CD4-positive, alpha-beta T cell treated with Interleukin-15 for 1 hour (primary cell): ENCODE measurements at regions not wholly inside any gene's neighbourhood (a gene's known extent, or its start where the extent isn't known, plus 50 kb on each side); places are given as distances from the start of the nearest gene placed in this dataset.
"Not testable (repeated sequence)": the region's sequence is repeated elsewhere in the genome, so short reads cannot be mapped to it uniquely, and the experiment has no call there.

Experiments used
- DNase-seq: peaks from one replicate; pipeline ENCODE4 v3.0.0-alpha.2; 2020

DNA sequence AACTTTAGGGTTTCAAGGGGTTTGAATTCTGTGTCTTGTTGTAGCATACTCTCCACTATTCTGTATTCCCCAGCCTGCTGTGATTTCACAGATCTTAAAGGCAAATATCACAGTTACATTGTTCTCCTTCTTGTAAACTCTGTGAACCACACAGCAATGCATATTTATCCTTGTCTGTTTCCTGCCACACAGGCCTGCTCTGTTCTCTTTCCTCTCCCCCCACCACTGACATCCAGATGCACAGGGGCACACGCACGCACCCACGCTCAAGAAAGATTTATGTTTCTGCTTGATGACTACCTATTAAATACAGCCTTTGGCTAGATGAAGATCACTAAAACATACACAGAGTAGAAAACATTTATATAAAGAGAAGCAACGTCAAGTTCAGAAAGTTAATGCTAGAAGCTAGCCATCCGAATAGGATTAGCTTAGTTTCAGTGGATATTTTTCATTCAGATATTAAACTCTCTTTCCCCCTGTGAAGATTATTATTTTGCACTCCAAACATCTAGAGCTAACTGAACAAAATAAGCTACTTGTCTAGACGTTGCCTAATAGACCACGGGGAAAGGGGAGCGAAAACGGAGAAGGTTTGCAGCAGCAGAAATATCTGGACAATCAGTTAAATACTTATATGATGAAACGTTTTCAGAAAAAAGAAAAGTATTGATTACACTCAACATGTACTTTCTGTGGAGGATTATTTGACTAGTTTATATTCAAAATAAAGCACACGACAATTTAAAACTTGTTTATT lies 193.1 kb upstream of the SEMA3C start:
- DNase-seq: no peak

DNA sequence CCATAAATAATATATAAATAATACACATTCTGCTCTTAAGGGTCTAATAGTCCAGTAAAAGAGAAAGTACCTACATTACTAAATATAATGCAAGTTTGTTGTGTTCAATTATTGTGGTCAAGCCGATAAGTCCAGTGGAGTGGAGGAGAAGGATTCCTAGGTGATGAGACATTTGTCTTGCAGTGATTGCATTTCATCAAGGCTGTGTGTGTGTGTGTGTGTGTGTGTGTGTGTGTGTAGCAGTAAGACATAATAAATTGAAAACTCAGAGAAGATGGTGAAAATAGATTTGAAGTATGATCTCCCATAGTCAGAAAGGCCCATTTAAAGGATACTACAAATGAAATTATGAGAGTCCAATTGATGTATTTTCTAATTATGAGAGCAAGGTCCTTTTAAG lies 192.5 kb upstream of the SEMA3C start:
- DNase-seq: no peak

DNA sequence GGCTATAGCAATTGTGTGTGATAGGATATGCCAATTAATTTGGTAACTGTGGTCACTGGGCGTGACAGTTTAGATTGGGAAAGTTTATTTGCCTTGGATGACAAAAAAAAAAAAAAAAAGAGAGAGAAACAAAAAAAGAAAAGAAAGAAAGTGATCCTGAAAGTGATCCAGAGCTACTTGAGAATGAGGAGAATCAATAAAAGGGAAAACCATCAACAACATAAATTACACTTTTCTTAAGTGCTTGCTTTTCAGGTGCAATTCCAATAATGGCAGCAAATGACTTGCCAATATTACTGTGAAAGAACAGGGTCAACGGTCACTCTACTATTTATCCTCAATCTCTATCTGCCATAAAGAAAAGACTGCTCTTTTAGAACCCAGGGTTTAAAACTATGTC lies 191.8 kb upstream of the SEMA3C start:
- no peak for DNase-seq

DNA sequence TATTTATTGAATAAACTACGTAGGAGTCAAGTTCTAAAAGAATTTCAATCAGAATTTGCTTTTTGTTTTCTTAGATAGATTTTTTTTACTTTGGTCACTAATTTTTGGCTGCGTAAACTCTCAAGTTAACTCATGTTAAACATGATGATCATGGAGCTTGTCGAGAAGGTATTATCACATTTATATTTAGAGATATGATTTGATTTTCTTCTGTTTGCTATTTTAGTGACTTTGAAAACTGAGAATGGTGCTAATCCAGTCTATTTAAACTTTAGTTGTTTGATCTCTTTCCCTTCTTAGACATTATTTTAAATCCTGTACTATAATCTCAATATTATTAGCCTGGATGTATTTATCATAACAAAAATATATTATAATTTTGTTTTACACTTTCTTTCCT lies 179.4 kb upstream of the SEMA3C start:
- no peak for DNase-seq

DNA sequence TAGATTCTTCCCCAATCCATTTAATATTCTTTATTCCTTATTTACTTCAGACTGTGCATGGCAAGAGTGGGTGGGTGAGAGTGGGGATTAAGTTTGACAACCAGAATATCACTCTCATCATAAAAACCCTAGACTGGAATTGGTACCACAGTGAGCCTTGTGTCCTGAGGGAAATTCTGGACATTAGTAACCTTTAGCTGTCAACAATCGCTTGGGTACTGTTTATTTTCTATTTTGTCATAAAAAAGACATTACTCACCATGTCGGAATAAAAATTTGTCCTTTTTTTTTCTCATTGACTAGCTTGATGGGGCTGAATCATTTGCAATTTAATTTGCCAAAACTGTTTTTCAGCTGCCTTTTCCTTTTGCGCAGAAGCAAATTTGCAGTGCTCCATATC lies 176.1 kb upstream of the SEMA3C start:
- no peak for DNase-seq

DNA sequence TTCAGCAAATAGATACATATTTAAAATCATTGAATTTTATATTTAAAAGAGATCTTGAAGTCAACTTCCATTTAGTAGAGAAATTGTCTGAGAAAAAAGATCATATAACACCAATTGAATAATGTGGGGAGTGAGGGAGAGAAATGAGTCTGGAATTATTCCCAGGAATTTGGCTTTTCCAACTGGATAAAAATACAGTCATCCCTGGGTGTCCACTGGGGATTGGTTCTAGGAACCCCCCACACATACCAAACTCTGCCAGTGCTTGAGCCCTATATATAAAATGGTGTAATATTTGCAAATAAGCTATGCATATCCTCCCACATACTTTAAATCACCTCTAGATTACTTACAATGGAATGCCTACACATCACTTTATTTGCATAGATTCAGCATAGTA lies 162.8 kb upstream of the SEMA3C start:
- DNase-seq: no peak

DNA sequence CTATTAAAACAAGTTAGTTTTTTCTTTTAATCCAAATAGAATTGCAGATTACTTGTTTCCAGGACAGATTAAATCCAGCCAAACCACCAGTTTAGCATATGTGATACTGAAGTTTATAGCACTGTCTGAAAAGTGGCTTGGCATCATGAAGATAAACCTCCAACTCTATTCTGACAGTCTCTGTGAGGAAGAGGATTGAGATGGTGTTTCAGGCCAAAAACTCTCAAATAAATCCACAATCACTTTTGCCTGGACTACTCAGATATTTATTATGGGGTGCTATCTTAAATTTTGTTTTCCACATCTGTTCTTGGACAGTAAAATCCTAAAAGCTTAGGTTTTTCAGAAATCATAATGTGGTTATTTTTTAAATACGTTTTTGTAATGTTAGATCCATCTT lies 161.7 kb upstream of the SEMA3C start:
- DNase-seq: no peak

DNA sequence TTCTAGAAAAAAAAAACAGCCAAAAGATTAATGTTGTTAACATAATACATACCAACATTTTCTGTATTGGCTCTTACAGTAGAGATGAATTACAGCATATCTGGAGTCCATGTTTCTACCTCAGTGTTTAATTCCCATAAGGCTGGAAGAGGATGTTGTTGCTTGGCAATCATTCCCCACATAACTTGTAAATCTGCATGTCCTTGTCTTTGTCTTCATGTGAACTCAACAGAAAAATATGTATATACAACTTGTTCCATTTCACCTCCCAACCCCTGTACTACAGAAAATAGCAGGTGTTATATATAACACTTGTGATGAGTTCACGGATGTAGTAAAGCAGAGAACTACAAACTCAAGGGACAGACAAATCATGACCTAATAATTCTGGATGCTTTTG lies 160.9 kb upstream of the SEMA3C start:
- DNase-seq: no peak

DNA sequence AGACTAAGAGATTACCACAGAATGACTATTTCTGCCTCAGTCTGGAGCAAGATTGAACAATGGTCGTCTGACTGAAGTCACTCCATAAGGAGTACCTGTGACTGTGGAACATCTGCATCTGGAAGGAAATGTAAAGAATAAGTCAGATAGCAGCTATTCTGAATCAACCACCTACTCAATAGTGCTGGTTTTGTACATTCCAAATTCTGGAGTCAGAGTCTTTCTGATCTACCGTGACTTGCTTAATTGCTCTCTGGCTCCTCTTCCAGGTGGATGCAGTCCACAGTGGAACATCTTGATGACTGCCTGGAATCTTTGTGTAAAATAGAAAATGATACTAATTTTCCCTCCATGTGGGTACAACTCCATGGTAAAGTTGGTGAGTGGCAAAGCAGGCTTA lies 156.3 kb upstream of the SEMA3C start:
- DNase-seq: no peak

DNA sequence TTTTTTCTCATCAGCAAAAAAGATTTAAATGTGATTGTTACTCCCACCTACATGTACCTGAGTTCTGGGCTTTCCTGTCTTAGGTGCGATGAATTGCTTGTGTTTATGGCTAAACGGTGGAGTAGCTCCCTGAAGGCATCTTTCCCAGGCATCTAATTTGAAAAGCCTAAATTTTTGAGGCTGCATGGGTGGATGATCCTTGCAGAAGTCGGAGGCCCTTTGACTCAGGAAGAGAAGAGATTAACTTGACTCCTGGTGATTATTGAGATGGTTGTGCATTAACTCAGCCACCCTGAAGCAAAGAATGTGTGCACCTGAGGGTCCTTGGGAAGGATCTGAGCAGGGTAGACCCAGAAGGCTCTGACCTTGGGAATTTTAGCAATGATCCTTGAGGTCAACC lies 155.6 kb upstream of the SEMA3C start:
- DNase-seq: no peak

DNA sequence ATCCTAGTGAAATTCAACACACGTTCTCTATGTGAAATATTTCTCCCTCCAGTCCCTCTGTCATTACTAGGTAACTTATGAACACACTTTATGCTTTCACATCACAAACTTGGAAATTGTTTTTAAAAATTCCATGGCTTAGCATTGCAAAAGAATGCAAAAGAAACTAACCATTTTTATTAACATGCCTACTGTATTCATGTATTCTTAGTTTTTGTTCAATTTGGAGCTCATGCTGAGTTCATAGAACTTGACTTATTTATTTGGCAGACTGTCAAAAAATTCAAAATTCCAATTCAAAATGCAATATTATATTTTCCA lies 155.0 kb upstream of the SEMA3C start:
- DNase-seq: no peak

DNA sequence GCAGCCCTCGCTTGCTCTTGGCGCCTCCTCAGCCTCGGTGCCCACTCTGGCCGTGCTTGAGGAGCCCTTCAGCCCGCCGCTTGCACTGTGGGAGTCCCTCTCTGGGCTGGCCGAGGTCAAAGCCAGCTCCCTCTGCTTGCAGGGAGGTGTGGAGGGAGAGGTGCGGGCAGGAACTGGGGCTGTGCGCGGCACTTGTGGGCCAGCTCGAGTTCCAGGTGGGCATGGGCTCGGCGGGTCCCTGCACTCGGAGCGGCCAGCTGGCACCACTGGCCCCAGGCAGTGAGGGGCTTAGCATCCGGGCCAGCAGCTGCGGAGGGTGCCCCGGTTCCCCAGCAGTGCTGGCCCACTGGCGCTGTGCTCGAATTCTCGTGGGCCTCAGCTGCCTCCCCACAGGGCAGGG lies 152.1 kb upstream of the SEMA3C start:
- no peak for DNase-seq

DNA sequence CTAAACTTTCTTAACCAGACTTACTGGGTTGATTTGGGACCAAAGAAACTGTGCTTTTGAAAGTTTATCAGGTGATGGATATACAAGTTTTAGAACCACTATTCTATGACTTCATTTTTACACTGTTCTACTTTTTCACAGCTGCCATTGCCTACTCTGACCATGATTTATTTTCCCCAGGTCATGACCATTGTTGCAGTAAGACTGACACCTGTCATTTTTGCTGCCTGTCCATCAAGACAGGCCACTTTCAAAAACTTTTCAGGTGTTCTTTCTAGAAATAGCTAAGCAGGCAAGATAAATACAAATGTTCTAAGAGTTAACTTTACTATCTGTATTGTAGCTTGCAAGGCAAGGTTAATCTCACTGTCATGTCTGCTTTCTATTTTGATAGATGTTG lies 147.9 kb upstream of the SEMA3C start:
- no peak for DNase-seq

DNA sequence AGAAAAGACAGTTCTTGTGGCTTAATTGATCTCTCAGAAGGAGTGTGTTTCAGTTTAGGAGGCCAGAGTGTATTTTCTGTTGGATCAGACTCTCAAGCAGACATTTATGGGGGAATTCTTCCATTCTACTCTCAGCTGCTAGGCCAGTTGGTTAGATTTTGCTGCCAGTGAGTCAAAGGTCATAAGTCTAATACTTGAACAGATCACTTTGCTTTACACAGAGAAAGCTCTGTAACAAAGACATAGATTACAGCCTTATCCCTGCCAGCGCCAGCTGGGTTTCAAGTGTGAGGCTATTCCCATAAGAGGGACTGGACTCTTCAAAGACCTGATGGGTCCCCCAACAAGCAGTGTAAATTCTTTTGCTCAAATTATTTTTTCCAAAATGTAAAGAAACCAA lies 145.6 kb upstream of the SEMA3C start:
- DNase-seq: no peak

DNA sequence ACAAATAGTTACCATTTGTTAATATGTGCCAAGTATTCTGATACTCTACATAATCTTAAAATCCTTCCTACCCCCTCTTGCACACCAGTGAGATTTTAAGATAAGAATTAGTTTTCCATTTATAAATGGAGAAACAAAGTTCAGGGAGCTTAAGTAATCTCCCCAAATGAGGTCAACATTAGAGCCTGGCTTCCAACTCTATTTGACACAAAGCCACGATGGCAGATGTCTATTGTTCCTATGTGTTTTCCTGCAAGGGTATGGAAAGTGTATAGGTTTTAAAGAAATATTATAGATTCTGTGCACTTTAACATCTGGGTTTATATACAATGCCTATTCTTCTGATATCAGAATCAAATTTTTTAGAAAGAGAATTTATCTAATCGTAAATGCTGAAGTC lies 143.9 kb upstream of the SEMA3C start:
- no peak for DNase-seq

DNA sequence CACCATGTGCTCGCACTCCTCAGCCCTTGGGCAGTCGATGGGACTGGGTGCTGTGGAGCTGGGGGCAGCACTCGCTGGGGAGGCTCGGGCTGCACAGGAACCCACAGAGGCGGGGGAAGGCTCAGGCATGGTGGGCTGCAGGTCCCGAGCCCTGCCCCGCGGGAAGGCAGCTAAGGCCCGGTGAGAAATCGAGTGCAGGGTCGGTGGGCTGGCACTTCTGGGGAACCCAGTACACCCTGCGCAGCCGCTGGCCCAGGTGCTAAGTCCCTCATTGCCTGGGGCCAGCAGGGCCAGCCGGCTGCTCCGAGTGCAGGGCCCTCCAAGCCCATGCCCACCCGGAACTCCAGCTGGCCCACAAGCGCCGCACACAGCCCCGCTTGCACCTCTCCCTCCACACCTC lies 138.6 kb upstream of the SEMA3C start:
- not testable (repeated sequence) for DNase-seq

DNA sequence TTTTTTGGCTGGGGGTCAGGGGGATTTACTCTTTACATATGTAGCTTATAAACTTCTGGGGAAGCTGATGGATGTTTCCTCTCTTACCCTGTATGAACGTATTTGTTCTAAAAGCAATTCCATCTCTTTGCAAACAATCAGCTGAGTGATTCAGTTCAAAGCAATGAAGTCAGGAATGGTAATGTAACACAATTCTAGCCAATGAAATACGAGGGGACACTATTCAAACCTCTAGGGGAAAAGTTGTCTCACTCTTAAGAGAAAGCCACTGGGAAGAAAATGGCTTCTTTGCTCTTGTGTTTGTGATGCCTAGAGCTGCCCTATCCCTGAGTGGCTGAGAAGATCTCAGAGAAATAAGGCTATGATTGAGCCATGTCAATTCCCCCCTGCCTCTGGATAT lies 134.8 kb upstream of the SEMA3C start:
- DNase-seq: no peak

DNA sequence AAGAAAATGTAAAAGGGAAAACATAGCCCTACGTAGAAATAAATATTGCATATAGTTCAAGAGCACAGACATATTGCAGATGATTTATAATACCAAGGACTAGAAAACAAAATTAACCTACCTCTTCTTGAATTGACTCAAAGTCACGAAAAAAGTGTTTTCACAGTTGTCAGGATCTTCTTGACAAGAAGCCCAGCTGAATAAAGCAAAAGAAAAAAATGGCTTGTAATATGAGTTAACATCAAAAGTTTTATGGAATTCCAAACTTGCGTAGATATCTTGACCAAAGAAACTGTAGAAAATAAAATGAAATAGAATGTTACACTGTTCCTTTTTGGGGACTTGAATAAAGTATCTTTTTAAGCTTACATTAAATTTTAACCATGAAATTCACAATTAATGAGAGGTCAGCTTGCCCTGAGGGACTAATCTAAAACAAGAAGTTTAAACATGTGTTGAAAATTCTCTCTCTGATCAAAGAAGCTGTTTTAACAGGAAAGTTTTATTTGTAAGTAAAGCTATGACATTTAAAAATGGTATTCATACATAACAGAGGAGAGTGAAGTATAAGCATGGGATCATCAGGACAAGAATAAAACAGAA lies 133.1 kb upstream of the SEMA3C start:
- no peak for DNase-seq

DNA sequence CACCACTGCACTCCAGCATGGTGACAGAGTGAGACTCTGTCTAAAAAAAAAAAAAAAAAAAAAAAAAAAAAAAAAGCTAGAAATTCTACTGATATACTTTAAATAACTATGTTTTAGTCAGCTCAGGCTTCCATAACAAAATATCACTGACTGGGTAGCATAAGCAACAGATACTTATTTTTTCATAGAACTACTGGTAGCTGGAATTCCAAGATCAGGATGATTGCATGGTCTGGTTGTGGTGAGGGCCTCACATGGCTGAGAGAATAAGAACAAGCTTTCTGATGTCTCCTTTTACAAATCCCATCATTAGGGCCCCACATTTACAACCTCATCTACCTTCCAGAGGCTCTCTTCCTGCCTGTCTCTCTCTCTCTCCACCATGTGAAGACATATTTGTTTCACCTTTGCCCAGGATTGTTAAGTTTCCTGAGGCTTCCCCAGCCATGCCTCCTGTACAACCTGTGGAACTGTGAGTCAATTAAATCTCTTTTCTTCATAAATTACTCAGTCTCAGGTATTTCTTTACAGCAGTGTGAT lies 126.7 kb upstream of the SEMA3C start:
- DNase-seq: no peak

DNA sequence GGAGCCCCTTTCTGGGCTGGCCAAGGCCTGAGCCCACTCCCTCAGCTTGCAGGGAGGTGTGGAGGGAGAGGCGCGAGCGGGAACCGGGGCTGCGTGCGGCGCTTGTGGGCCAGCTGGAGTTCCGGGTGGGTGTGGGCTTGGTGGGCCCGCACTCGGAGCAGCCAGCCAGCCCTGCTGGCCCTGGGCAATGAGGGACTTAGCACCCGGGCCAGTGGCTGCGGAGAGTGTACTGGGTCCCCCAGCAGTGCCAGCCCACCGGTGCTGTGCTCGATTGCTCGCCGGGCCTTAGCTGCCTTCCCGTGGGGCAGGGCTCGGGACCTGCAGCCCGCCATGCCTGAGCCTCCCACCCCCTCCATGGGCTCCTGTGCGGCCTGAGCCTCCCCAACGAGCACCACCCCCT lies 123.8 kb upstream of the SEMA3C start:
- not testable (repeated sequence) for DNase-seq

DNA sequence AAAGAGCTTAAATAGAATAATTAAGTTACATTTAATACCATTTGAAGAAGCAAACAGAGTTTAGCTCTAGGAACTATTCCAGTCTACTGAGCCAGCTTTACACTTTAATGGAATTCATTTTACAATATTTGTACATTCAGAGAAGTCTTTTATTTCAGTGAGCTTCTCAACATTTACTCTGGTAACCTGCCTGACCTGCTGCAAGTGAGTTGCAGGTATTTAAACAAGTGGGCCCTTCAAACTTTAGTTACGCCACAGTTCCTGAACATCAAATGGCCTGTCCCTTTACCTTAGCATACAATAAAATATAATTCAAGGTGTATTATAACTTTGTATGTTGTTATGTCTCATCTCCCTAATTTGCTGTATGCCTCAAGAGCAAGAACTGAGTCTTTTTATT lies 121.6 kb upstream of the SEMA3C start:
- DNase-seq: no peak

DNA sequence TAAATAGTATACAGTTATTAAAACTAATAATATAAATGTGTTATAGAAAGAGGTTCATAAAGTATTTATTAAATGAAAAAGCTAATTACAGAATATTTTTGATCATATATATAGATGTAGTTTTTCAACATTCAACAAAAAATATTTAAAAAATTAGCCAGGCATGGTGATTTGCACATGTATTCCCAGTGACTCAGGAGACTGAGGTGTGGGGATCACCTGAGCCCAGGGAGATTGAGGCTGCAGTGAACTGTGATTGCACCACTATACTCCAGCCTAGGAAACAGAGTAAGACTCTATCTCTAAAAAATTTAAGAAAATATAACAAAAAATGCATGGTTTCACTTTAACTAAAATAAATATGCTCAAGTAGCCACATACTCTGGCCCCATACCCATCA lies 118.0 kb upstream of the SEMA3C start:
- DNase-seq: no peak

DNA sequence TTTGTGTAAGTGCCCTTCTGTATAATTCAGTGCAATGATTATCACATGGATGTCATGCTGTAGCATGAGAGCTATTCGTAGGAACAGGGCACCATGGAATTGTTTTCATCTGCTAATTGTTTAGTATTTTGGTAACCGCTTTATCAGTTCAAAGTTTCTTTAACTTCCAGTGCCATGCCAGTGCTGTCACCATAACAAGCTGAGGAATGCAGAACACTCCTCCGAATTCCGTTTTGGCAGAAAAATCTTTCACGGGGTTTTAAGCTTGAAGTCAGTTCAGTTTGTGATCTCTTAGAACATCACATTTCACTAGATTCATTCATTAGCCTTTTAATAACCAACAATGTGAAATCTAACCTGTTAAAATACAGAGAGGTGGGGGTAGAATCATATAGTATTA lies 117.2 kb upstream of the SEMA3C start:
- no peak for DNase-seq

DNA sequence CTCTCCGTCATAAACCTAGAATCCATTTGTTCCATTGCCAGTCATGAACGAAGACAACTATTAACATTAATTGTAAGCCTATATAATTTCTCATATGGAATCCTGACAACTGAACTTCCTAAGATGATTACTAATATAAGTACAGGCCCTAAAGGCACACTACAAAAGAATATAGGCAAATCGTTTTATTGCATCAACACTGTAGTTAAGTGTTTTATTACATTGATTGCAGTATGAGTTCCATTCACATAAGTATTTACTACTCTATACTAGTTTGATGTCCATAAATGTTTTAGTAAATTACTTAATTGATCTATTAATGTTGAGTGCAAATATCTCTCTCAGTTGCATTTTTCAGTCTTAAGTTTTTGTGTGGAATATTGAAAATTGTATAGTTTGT lies 113.1 kb upstream of the SEMA3C start:
- no peak for DNase-seq

DNA sequence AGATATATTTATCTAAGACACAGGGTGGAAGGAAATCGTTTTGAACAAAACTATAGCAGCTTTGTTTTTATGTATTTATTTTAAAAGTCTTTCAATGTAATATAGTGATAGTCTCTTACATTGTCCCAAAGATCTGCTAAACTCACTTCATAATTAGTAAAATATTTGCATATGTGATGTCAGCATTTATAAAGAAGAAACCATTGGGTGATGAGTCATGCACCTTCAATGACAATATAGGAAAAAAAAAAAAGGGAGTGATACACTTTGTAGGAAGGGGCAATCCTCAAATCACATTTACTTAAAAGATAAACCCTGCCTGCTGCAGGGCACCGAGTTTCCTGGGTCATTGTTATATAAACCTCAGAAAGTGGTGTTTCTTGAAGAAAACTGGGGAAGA lies 112.4 kb upstream of the SEMA3C start:
- DNase-seq: no peak
